ENCODE measurements at regions not wholly inside any gene's neighbourhood (a gene's known extent, or its start where the extent isn't known, plus 50 kb on each side); places are given as distances from the start of the nearest gene placed in this dataset.

DNA sequence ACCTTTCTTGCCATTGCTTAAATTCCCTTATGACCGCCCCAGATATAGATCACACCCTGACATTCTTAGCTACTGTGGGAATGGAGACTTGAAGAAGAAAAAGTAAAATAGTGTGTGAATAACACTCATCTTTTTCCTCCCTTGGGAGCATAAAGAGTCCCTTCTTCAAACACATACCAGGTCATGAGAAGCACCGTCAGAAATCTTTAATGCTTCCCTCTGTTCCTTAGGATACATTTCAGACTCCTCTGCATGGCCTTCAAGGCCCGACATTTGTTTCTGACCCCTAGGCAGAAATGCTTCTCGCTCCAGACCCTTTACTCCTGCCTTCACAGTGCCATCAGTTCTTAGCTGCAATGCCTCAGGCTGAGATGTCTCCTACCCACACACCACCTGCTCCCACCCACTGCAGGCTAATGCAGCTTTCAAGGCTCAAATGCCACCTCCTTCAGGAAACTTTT, 143.8 kb upstream of the IL12A start:
- Histone ChIP-seq H3K27me3 (ENCODE audit: control insufficient read depth in 2 of 2, insufficient read depth in 2 of 2, low read length in 2 of 2) (peaks cover 0 to 10% of the 10 kb centered on the region in 2 experiments; a peak in 2 of 5 replicates), H3K27ac (ENCODE audit: extremely low read depth, low read depth, low read length) (no peak overlapping the region), H3K9me3 (replicated peaks; ENCODE audit: control insufficient read depth, insufficient read depth, low read depth, low read length) (no peaks in the 10 kb centered on the region), H3K36me3 (ENCODE audit: control insufficient read depth, insufficient read depth, low read length) (no peaks in the 10 kb centered on the region), H3K79me2 (ENCODE audit: control insufficient read depth, insufficient read depth, low read length) (no peaks in the 10 kb centered on the region), H3K4me3 (no peak overlapping the region), H3K9ac (ENCODE audit: insufficient read depth in 1 of 2, low read depth in 2 of 2, low read length in 2 of 2) (no peak overlapping the region), H3K4me1 (replicated peaks in 1 of 2; ENCODE audit: control insufficient read depth in 2 of 2, insufficient read depth in 2 of 2, low read length in 2 of 2) (peaks cover 0 to 2% of the 10 kb centered on the region in 2 experiments; a peak in 1 of 5 replicates), H3K9me1 (ENCODE audit: control insufficient read depth, insufficient read depth, low read length) (no peaks in the 10 kb centered on the region), H3K4me2 (ENCODE audit: insufficient read depth, low read length) (no peak overlapping the region), H4K20me1 (replicated peaks; ENCODE audit: control insufficient read depth, insufficient read depth, low read length) (no peaks in the 10 kb centered on the region), H2AFZ (ENCODE audit: low read depth, low read length) (no peak overlapping the region)
- CTCF ChIA-PET (ENCODE audit: low intra/inter-chr PET ratio) = no interaction called here
- FAIRE-seq = no peak
- WGBS (ENCODE audit: insufficient coverage, low coverage, missing lambda C conversion rate) = 0% methylated on average over 4 of the region's 4 CpGs
- no peak for ATAC-seq
- in situ Hi-C loops (cut with MboI) (no loop called here), intact Hi-C loops (cut with micrococcal nuclease) (no loop called here)
- TF ChIP-seq ZNF644 (tag; IDR thresholded peaks at IDR 0.05; ENCODE audit: low read depth) (no peak), SREBF2 (CRISPR knock-in tag; IDR thresholded peaks at IDR 0.05) (no peak), ZNF436 (CRISPR knock-in tag; IDR thresholded peaks at IDR 0.05) (no peak)
- DNase-seq (ENCODE audit: extremely low read depth in 1 of 4, low spot score in 3 of 4) = no peak
- BruUV-seq (replicated peaks) = no TSS peak
- POLR2A ChIA-PET = no interaction called here

- Histone ChIP-seq H3K9ac (ENCODE audit: insufficient read depth in 1 of 2, low read depth in 2 of 2, low read length in 2 of 2) (no peak overlapping the region), H3K27ac (ENCODE audit: extremely low read depth, low read depth, low read length) (no peak overlapping the region), H3K4me3 (no peak overlapping the region), H4K20me1 (replicated peaks; ENCODE audit: control insufficient read depth, insufficient read depth, low read length) (no peaks in the 10 kb centered on the region), H3K27me3 (ENCODE audit: control insufficient read depth in 2 of 2, insufficient read depth in 2 of 2, low read length in 2 of 2) (peaks cover 0 to 6% of the 10 kb centered on the region in 2 experiments; a peak in 1 of 5 replicates), H3K9me1 (ENCODE audit: control insufficient read depth, insufficient read depth, low read length) (no peaks in the 10 kb centered on the region), H3K4me1 (replicated peaks in 1 of 2; ENCODE audit: control insufficient read depth in 2 of 2, insufficient read depth in 2 of 2, low read length in 2 of 2) (no peaks in the 10 kb centered on the region), H2AFZ (ENCODE audit: low read depth, low read length) (no peak overlapping the region), H3K36me3 (ENCODE audit: control insufficient read depth, insufficient read depth, low read length) (no peaks in the 10 kb centered on the region), H3K9me3 (replicated peaks; ENCODE audit: control insufficient read depth, insufficient read depth, low read depth, low read length) (no peaks in the 10 kb centered on the region), H3K79me2 (ENCODE audit: control insufficient read depth, insufficient read depth, low read length) (no peaks in the 10 kb centered on the region), H3K4me2 (ENCODE audit: insufficient read depth, low read length) (no peak overlapping the region)
- no TSS peak for BruUV-seq (replicated peaks)
- intact Hi-C loops (cut with micrococcal nuclease) = no loop called here
- ChIA-PET POLR2A (no interaction called here), CTCF (ENCODE audit: low intra/inter-chr PET ratio) (no interaction called here)
- TF ChIP-seq TGIF2 (CRISPR knock-in tag; IDR thresholded peaks at IDR 0.05) (no peak), TCF7L2 (IDR thresholded peaks at IDR 0.05; ENCODE audit: low read depth, low read length) (no peak), CHCHD3 (CRISPR knock-in tag; IDR thresholded peaks at IDR 0.05) (no peak), JUNB (CRISPR knock-in tag; conservative IDR thresholded peaks at IDR 0.05) (no peak), SRF (CRISPR knock-in tag; IDR thresholded peaks at IDR 0.05) (no peak), PYGO2 (tag; IDR thresholded peaks at IDR 0.05) (no peak), MYNN (IDR thresholded peaks at IDR 0.05) (no peak), MYNN (CRISPR knock-in tag; IDR thresholded peaks at IDR 0.05) (no peak), ZNF589 (CRISPR knock-in tag; IDR thresholded peaks at IDR 0.05; ENCODE audit: low read depth) (no peak), NR2C1 (IDR thresholded peaks at IDR 0.05) (no peak), NR2C1 (tag; IDR thresholded peaks at IDR 0.05) (no peak), C11orf30 (IDR thresholded peaks at IDR 0.05; ENCODE audit: low read depth) (no peak), LEF1 (IDR thresholded peaks at IDR 0.05) (no peak), ERF (CRISPR knock-in tag; IDR thresholded peaks at IDR 0.05) (no peak), ATF1 (CRISPR knock-in tag; IDR thresholded peaks at IDR 0.05) (no peak), ATF1 (tag; IDR thresholded peaks at IDR 0.05) (no peak), ZNF444 (CRISPR knock-in tag; IDR thresholded peaks at IDR 0.05) (no peak)
- TF ChIP-seq, protein P1, sequence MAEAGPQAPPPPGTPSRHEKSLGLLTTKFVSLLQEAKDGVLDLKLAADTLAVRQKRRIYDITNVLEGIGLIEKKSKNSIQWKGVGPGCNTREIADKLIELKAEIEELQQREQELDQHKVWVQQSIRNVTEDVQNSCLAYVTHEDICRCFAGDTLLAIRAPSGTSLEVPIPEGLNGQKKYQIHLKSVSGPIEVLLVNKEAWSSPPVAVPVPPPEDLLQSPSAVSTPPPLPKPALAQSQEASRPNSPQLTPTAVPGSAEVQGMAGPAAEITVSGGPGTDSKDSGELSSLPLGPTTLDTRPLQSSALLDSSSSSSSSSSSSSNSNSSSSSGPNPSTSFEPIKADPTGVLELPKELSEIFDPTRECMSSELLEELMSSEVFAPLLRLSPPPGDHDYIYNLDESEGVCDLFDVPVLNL (CRISPR knock-in tag; IDR thresholded peaks at IDR 0.05; ENCODE audit: low read depth) = no peak
- WGBS (ENCODE audit: insufficient coverage, low coverage, missing lambda C conversion rate) = 0% methylated on average over 3 of the region's 3 CpGs
- in situ Hi-C loops (cut with MboI) = no loop called here
- FAIRE-seq (no peak), DNase-seq (ENCODE audit: extremely low read depth in 1 of 4, low spot score in 3 of 4) (no peak), ATAC-seq (no peak)
Observed at GRCh38 chr3:159845737-159846136, 142.9 kb upstream of the IL12A start.
